Keratinocyte (primary cell): ENCODE measurements at regions not wholly inside any gene's neighbourhood (a gene's known extent, or its start where the extent isn't known, plus 50 kb on each side); places are given as distances from the start of the nearest gene placed in this dataset.

Experiments
- DNase-seq: peaks from one replicate; pipeline ENCODE4 v3.0.0-alpha.2; 2011; ENCODE audit warnings: low read depth, missing footprints, low spot score
- FAIRE-seq: peaks from 2 replicates; lab custom pipeline; 2011; peaks lifted over from hg19 to GRCh38; lab: Jason Lieb, UNC
- H2AFZ ChIP-seq: 2 replicates; pipeline ENCODE4 v1.6.0; 2012; ENCODE audit warnings: low read length, control low read depth, inconsistent platforms; ENCODE audit not compliant: control insufficient read depth
- H3K27ac ChIP-seq: 2 replicates; pipeline ENCODE4 v1.5.1; 2011; ENCODE audit warnings: low read length; ENCODE audit not compliant: control insufficient read depth, insufficient read depth
- H3K27me3 ChIP-seq: 3 replicates; pipeline ENCODE4 v1.6.0; 2011; ENCODE audit warnings: low read length; ENCODE audit not compliant: control insufficient read depth, insufficient read depth; ENCODE audit errors: extremely low read depth
- H3K36me3 ChIP-seq, 2 experiments: 2 replicates in 1 of 2; 3 replicates in 1 of 2; pipeline ENCODE4 v1.5.1; 2011; ENCODE audit warnings: low read length in 2 of 2, mild to moderate bottlenecking in 1 of 2; ENCODE audit not compliant: control insufficient read depth in 2 of 2, insufficient read depth in 2 of 2; ENCODE audit errors: extremely low read depth in 1 of 2
- H3K4me1 ChIP-seq: 3 replicates; pipeline ENCODE4 v1.5.1; 2011; ENCODE audit warnings: low read length; ENCODE audit not compliant: control insufficient read depth, insufficient read depth; ENCODE audit errors: extremely low read depth
- H3K4me2 ChIP-seq: 3 replicates; pipeline ENCODE4 v1.6.0; 2011; ENCODE audit warnings: low read depth, low read length; ENCODE audit not compliant: control insufficient read depth, insufficient read depth; ENCODE audit errors: extremely low read depth
- H3K4me3 ChIP-seq, 3 experiments: fragments of 200-600 bp in 1 of 3; sonication (generic) in 1 of 3; 2 replicates in 2 of 3; 3 replicates in 1 of 3; pipeline ENCODE4 v1.5.1; 2011 to 2016; ENCODE audit warnings: low read length in 3 of 3, mild to moderate bottlenecking in 3 of 3, control low read depth in 2 of 3, inconsistent platforms in 1 of 3, low read depth in 1 of 3, mixed read lengths in 1 of 3, mixed run types in 1 of 3, moderate library complexity in 1 of 3; ENCODE audit not compliant: control insufficient read depth in 2 of 3, insufficient read depth in 2 of 3; ENCODE audit errors: extremely low read depth in 1 of 3
- H3K79me2 ChIP-seq: 2 replicates; pipeline ENCODE4 v1.6.0; 2012; ENCODE audit warnings: low read length; ENCODE audit not compliant: control insufficient read depth, insufficient read depth
- H3K9ac ChIP-seq: 3 replicates; pipeline ENCODE4 v1.6.0; 2011; ENCODE audit warnings: low read length; ENCODE audit not compliant: control insufficient read depth, insufficient read depth; ENCODE audit errors: extremely low read depth
- H3K9me1 ChIP-seq: 3 replicates; pipeline ENCODE4 v1.6.0; 2011; ENCODE audit warnings: low read length; ENCODE audit not compliant: control insufficient read depth, insufficient read depth; ENCODE audit errors: extremely low read depth
- H3K9me3 ChIP-seq: 2 replicates; pipeline ENCODE4 v1.5.1; 2012; ENCODE audit warnings: low read depth, low read length; ENCODE audit not compliant: control insufficient read depth
- H4K20me1 ChIP-seq: 3 replicates; pipeline ENCODE4 v1.6.0; 2011; ENCODE audit warnings: low read length; ENCODE audit not compliant: control insufficient read depth, insufficient read depth; ENCODE audit errors: extremely low read depth
- EZH2 ChIP-seq: IDR thresholded peaks from one replicate; pipeline ENCODE4 v1.6.1; 2012; ENCODE audit warnings: inconsistent platforms, mild to moderate bottlenecking, low read length, moderate library complexity
- dilution Hi-C: fragments of 300-500 bp; cut with MboI; formaldehyde crosslinking; loops from one replicate; pipeline ENCODE4 v1.7.0; 2020; ENCODE audit warnings: low sequenced_read_pairs; ENCODE audit not compliant: extremely low pct_ligation_motif_present
- TF ChIP-seq, protein P1 (sequence below), 3 experiments: IDR thresholded peaks in 1 of 3; conservative IDR thresholded peaks in 1 of 3; optimal IDR thresholded peaks in 1 of 3; 2 replicates in 2 of 3; 3 replicates in 1 of 3; pipeline versions ENCODE3 to v1.5.1; 2011; ENCODE audit warnings: low read length in 3 of 3, mild to moderate bottlenecking in 3 of 3, moderate library complexity in 2 of 3, control low read depth in 1 of 3, inconsistent platforms in 1 of 3; ENCODE audit not compliant: insufficient read depth in 2 of 3; ENCODE audit errors: extremely low read depth in 1 of 3

DNA sequence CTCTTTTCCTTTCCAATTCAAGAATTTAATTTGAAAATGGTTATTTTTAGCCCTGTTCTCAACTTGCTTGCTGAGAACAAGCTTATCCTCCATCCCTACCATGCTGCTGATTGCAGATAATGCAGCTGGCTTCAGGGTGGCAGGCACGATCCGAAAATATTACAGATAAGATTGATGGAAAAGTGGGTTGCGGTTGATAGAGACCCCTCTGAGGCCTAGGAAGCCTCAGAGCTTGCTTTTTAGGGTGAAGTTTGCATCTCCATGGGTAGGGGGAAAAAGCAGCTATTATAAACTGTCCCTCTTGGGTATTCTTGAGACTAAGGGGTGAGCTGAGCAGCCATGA lies 116.5 kb upstream of the GOT2 start:
- H3K4me2 ChIP-seq, result no peak overlapping the region

DNA sequence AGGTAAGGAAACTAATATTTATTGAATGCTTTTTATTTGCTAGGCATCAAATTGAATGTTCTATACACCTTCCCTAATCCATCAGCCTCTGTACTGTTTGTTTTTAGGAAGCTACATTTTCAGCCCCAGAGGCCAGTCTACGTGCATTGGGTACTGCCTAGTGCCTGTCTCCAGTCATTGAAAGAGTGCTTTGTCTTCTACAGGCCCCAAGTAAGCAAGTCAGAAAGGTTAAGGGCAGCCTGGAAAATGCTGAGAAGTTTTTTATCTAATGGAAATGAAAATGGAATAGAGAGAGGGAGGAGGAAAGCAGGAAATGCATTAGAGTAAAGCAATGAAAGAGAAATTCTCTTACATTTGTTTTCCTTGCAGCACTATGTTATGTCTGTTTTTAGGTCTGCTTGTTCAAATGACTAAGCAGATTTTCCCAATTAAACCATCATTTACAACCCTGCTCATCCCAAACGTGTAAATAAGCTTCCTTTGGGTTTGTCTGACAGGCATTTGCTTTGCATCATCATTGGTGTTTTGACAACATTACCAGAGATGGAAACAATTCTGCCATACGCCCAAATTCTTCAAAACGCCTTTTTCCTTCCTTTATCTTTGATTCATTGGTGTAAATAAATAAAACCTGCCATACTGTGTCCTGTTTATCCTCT lies 116.0 kb upstream of the GOT2 start:
- H3K9me3 ChIP-seq, result no peaks in the 10 kb centered on the region
- H2AFZ ChIP-seq, result no peak overlapping the region
- dilution Hi-C loops, result no loop called here
- H3K9me1 ChIP-seq, result no peaks in the 10 kb centered on the region
- H3K36me3 ChIP-seq, result no peaks in the 10 kb centered on the region
- no peaks in the 10 kb centered on the region for H3K27me3 ChIP-seq
- no peak overlapping the region for H3K4me3 ChIP-seq
- H3K9ac ChIP-seq, result no peak overlapping the region
- FAIRE-seq, result no peak
- no peak for TF ChIP-seq EZH2
- TF ChIP-seq, protein P1, sequence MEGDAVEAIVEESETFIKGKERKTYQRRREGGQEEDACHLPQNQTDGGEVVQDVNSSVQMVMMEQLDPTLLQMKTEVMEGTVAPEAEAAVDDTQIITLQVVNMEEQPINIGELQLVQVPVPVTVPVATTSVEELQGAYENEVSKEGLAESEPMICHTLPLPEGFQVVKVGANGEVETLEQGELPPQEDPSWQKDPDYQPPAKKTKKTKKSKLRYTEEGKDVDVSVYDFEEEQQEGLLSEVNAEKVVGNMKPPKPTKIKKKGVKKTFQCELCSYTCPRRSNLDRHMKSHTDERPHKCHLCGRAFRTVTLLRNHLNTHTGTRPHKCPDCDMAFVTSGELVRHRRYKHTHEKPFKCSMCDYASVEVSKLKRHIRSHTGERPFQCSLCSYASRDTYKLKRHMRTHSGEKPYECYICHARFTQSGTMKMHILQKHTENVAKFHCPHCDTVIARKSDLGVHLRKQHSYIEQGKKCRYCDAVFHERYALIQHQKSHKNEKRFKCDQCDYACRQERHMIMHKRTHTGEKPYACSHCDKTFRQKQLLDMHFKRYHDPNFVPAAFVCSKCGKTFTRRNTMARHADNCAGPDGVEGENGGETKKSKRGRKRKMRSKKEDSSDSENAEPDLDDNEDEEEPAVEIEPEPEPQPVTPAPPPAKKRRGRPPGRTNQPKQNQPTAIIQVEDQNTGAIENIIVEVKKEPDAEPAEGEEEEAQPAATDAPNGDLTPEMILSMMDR (optimal IDR thresholded peaks at IDR 0.05 in 1 of 3, IDR thresholded peaks at IDR 0.05 in 1 of 3, conservative IDR thresholded peaks at IDR 0.05 in 1 of 3; ENCODE audit: extremely low read depth in 1 of 3, insufficient read depth in 2 of 3, low read length in 3 of 3), result no peak
- DNase-seq, result no peak
- H3K79me2 ChIP-seq, result no peaks in the 10 kb centered on the region
- no peaks in the 10 kb centered on the region for H4K20me1 ChIP-seq
- H3K4me1 ChIP-seq, result no peaks in the 10 kb centered on the region
- no peak overlapping the region for H3K27ac ChIP-seq
- H3K4me2 ChIP-seq, result no peak overlapping the region

More for the DNA sequence above, 116.5 kb upstream of the GOT2 start:
- TF ChIP-seq, protein P1 (optimal IDR thresholded peaks at IDR 0.05 in 1 of 3, IDR thresholded peaks at IDR 0.05 in 1 of 3, conservative IDR thresholded peaks at IDR 0.05 in 1 of 3; ENCODE audit: extremely low read depth in 1 of 3, insufficient read depth in 2 of 3, low read length in 3 of 3), result no peak
- no peak for TF ChIP-seq EZH2
- Histone ChIP-seq H3K27ac (no peak overlapping the region), H4K20me1 (no peaks in the 10 kb centered on the region), H2AFZ (no peak overlapping the region), H3K36me3 (no peaks in the 10 kb centered on the region), H3K27me3 (no peaks in the 10 kb centered on the region), H3K9me1 (no peaks in the 10 kb centered on the region), H3K79me2 (no peaks in the 10 kb centered on the region), H3K9ac (no peak overlapping the region), H3K9me3 (no peaks in the 10 kb centered on the region), H3K4me1 (no peaks in the 10 kb centered on the region), H3K4me3 (no peak overlapping the region)
- dilution Hi-C loops, result no loop called here
- FAIRE-seq, result no peak
- DNase-seq, result no peak
